Hematopoietic multipotent progenitor cell treated with erythropoietin and hydrocortisone succinate and interleukin-3 and kit ligand, for 6 days (in vitro differentiated cells): ENCODE measurements at regions not wholly inside any gene's neighbourhood (a gene's known extent, or its start where the extent isn't known, plus 50 kb on each side); places are given as distances from the start of the nearest gene placed in this dataset.
"Not testable (repeated sequence)": the region's sequence is repeated elsewhere in the genome, so short reads cannot be mapped to it uniquely, and the experiment has no call there.

Source experiments
- DNase-seq: peaks from one replicate; pipeline ENCODE4 v3.0.0-alpha.2; 2015

- DNase-seq: not testable (repeated sequence)
These were observed 361.0 kb upstream of the FRG1 start for GRCh38 chr4:189579645-189580044.

GRCh38 chr4:189586908-189587632 lies 353.6 kb upstream of the FRG1 start:
- DNase-seq: not testable (repeated sequence)

GRCh38 chr4:189589201-189589600 lies 351.5 kb upstream of the FRG1 start:
- not testable (repeated sequence) for DNase-seq

- no peak for DNase-seq
These were observed 347.8 kb upstream of the FRG1 start for GRCh38 chr4:189592890-189593289.

GRCh38 chr4:189597341-189597740 lies 343.3 kb upstream of the FRG1 start:
- no peak for DNase-seq

- no peak for DNase-seq
These were observed 340.4 kb upstream of the FRG1 start for GRCh38 chr4:189600264-189600663.

GRCh38 chr4:189600718-189601435 lies 339.8 kb upstream of the FRG1 start:
- DNase-seq: no peak

GRCh38 chr4:189602827-189603226 lies 337.8 kb upstream of the FRG1 start:
- not testable (repeated sequence) for DNase-seq

GRCh38 chr4:189610571-189610970 lies 330.1 kb upstream of the FRG1 start:
- DNase-seq: not testable (repeated sequence)

- no peak for DNase-seq
These were observed 327.5 kb upstream of the FRG1 start for GRCh38 chr4:189613207-189613606.

GRCh38 chr4:189615217-189615663 lies 325.4 kb upstream of the FRG1 start:
- DNase-seq: no peak

- not testable (repeated sequence) for DNase-seq
These were observed 322.9 kb upstream of the FRG1 start for GRCh38 chr4:189617741-189618140.

- not testable (repeated sequence) for DNase-seq
These were observed 321.0 kb upstream of the FRG1 start for GRCh38 chr4:189619441-189620250.

- not testable (repeated sequence) for DNase-seq
These were observed 318.1 kb upstream of the FRG1 start for GRCh38 chr4:189622574-189622973.

GRCh38 chr4:189627041-189627440 lies 313.6 kb upstream of the FRG1 start:
- DNase-seq: not testable (repeated sequence)

GRCh38 chr4:189629733-189630132 lies 310.9 kb upstream of the FRG1 start:
- not testable (repeated sequence) for DNase-seq

- peak; percentile 32 for DNase-seq
These were observed 309.6 kb upstream of the FRG1 start for GRCh38 chr4:189630913-189631567.

GRCh38 chr4:189631568-189631916 lies 309.1 kb upstream of the FRG1 start:
- not testable (repeated sequence) for DNase-seq

GRCh38 chr4:189650436-189650835 lies 290.2 kb upstream of the FRG1 start:
- not testable (repeated sequence) for DNase-seq

- not testable (repeated sequence) for DNase-seq
These were observed 287.5 kb upstream of the FRG1 start for GRCh38 chr4:189653130-189653653.

- DNase-seq: not testable (repeated sequence)
These were observed 286.7 kb upstream of the FRG1 start for GRCh38 chr4:189653983-189654382.

GRCh38 chr4:189654396-189654795 lies 286.3 kb upstream of the FRG1 start:
- peak; percentile 14 for DNase-seq

GRCh38 chr4:189655817-189656216 lies 284.9 kb upstream of the FRG1 start:
- not testable (repeated sequence) for DNase-seq
